ENCODE measurements at regions not wholly inside any gene's neighbourhood (a gene's known extent, or its start where the extent isn't known, plus 50 kb on each side); places are given as distances from the start of the nearest gene placed in this dataset.
"Not testable (repeated sequence)": the region's sequence is repeated elsewhere in the genome, so short reads cannot be mapped to it uniquely, and the experiment has no call there.

GRCh38 chr21:35737449-35737848 lies 322.9 kb downstream of the SETD4 start:
- DNase-seq = no peak

GRCh38 chr21:35732788-35733187 lies 327.5 kb downstream of the SETD4 start:
- DNase-seq = no peak

- DNase-seq = no peak
Observed at GRCh38 chr21:35730325-35730724, 330.0 kb downstream of the SETD4 start.

- DNase-seq = no peak
Observed at GRCh38 chr21:35727830-35728229, 332.5 kb downstream of the SETD4 start.

GRCh38 chr21:35724156-35724555 lies 336.2 kb downstream of the SETD4 start:
- no peak for DNase-seq

- no peak for DNase-seq
Observed at GRCh38 chr21:35721701-35722100, 338.6 kb downstream of the SETD4 start.

GRCh38 chr21:35720208-35720731 lies 340.1 kb downstream of the SETD4 start:
- no peak for DNase-seq

- no peak for DNase-seq
Observed at GRCh38 chr21:35719080-35719479, 341.2 kb downstream of the SETD4 start.

- no peak for DNase-seq
Observed at GRCh38 chr21:35716876-35717565, 343.3 kb downstream of the SETD4 start.

GRCh38 chr21:35713914-35714313 lies 346.4 kb downstream of the SETD4 start:
- no peak for DNase-seq

- no peak for DNase-seq
Observed at GRCh38 chr21:35711661-35712060, 348.7 kb downstream of the SETD4 start.

- no peak for DNase-seq
Observed at GRCh38 chr21:35711213-35711612, 349.1 kb downstream of the SETD4 start.

GRCh38 chr21:35709990-35710389 lies 350.3 kb downstream of the SETD4 start:
- DNase-seq = not testable (repeated sequence)

- DNase-seq = no peak
Observed at GRCh38 chr21:35705888-35706287, 354.4 kb downstream of the SETD4 start.

GRCh38 chr21:35705237-35705887 lies 355.0 kb downstream of the SETD4 start:
- no peak for DNase-seq

- no peak for DNase-seq
Observed at GRCh38 chr21:35703704-35704103, 356.6 kb downstream of the SETD4 start.

- DNase-seq = no peak
Observed at GRCh38 chr21:35699361-35699760, 361.0 kb downstream of the SETD4 start.

GRCh38 chr21:35697321-35697808 lies 363.0 kb downstream of the SETD4 start:
- DNase-seq = no peak

GRCh38 chr21:35696644-35697043 lies 363.7 kb downstream of the SETD4 start:
- DNase-seq = no peak

GRCh38 chr21:35692311-35692710 lies 368.0 kb downstream of the SETD4 start:
- DNase-seq = no peak

- no peak for DNase-seq
Observed at GRCh38 chr21:35690436-35690835, 369.9 kb downstream of the SETD4 start.

GRCh38 chr21:35686156-35686555 lies 374.2 kb downstream of the SETD4 start:
- no peak for DNase-seq

- DNase-seq = no peak
Observed at GRCh38 chr21:35683664-35684304, 376.5 kb downstream of the SETD4 start.
